ENCODE measurements at regions not wholly inside any gene's neighbourhood (a gene's known extent, or its start where the extent isn't known, plus 50 kb on each side); places are given as distances from the start of the nearest gene placed in this dataset.

DNA sequence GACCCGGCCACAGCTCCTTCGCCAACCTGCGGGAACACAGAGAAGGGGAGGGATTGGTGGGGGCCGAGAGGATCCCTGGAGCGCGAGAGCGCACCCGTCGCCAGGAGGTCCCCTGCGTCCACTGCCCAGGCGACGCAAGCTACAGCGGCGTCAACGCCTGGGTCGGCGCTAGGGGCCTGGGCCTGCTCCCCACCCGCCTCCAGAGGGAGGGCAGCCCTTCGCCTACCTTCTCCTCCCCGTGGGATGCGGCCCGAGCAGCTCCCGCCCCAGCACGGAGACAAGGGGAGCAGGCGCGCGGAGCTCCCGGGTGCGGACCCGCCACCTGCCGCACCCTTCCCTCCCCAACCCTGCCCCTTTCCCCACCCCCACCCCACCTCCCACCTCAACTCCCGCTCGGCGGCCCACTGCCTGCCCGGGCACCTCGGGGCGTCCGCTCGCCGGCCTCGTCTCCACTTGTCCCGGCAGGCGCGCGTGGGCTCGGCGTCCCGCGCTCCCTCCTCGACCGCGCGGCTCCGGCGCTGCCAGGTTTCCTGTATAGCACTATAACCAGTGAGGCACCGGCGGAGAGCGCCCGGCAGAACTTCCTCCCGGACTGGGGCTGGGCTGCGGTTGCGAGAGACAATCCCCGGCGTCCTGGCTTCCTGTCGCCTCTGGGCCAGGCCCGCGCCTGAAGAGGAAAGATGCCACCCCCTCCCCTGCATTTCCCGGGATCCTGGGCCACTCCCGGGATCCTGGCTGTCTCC is 119.1 kb upstream of the SMURF2 start:
- H3K4me3 ChIP-seq (ENCODE audit: low read depth, low read length) = peak overlapping the region; percentile 29
- H3K36me3 ChIP-seq (ENCODE audit: control insufficient read depth in 2 of 2, insufficient read depth in 1 of 2, low read length in 2 of 2) = peaks cover 0 to 26% of the 10 kb centered on the region in 2 experiments; a peak in 2 of 3 replicates
- H3K9me3 ChIP-seq (ENCODE audit: control insufficient read depth, insufficient read depth, low read depth, low read length) = no peaks in the 10 kb centered on the region
- ChIA-PET CTCF (no interaction called here), POLR2A (no interaction called here)
- no peaks in the 10 kb centered on the region for H3K4me1 ChIP-seq (ENCODE audit: control insufficient read depth, insufficient read depth, low read length)
- TF ChIP-seq ZNF560 (tag by site-specific recombination; IDR thresholded peaks at IDR 0.05; ENCODE audit: borderline replicate concordance) (no peak), GLI2 (tag by site-specific recombination; IDR thresholded peaks at IDR 0.05; ENCODE audit: borderline replicate concordance, low read depth) (no peak), ZFHX2 (tag by site-specific recombination; conservative IDR thresholded peaks at IDR 0.05) (peak; percentile 66), ZFP37 (tag by site-specific recombination; IDR thresholded peaks at IDR 0.05) (no peak), ZNF701 (tag by site-specific recombination; IDR thresholded peaks at IDR 0.05) (no peak), EGR2 (tag by site-specific recombination; IDR thresholded peaks at IDR 0.05; ENCODE audit: low read depth) (peak; percentile 44; the same call in 1 of the 2 replicates), ZNF146 (tag by site-specific recombination; IDR thresholded peaks at IDR 0.05) (no peak), GLIS1 (tag by site-specific recombination; IDR thresholded peaks at IDR 0.05) (0 out of 2 replicates have a peak, but pooled peaks have one; percentile 7), ZNF335 (tag by site-specific recombination; conservative IDR thresholded peaks at IDR 0.05) (peak; percentile 10; the same call in 1 of the 2 replicates), IKZF3 (tag by site-specific recombination; IDR thresholded peaks at IDR 0.05) (peak; percentile 36; the same call in 1 of the 2 replicates), KLF10 (tag by site-specific recombination; IDR thresholded peaks at IDR 0.05) (no peak), PATZ1 (tag by site-specific recombination; IDR thresholded peaks at IDR 0.05) (0 out of 2 replicates have a peak, but pooled peaks have one; percentile 0), ZBTB8A (tag by site-specific recombination; IDR thresholded peaks at IDR 0.05) (no peak), ZBTB26 (tag by site-specific recombination; optimal IDR thresholded peaks at IDR 0.05) (peak; percentile 50), ZNF169 (tag by site-specific recombination; IDR thresholded peaks at IDR 0.05) (no peak), ZNF621 (tag by site-specific recombination; IDR thresholded peaks at IDR 0.05) (no peak), PRDM2 (tag by site-specific recombination; IDR thresholded peaks at IDR 0.05; ENCODE audit: borderline replicate concordance) (no peak), ZNF324 (tag by site-specific recombination; IDR thresholded peaks at IDR 0.05) (no peak), ZNF785 (tag by site-specific recombination; IDR thresholded peaks at IDR 0.05) (no peak), ZNF398 (tag by site-specific recombination; IDR thresholded peaks at IDR 0.05) (peak; percentile 90), ZNF121 (tag by site-specific recombination; IDR thresholded peaks at IDR 0.05) (no peak), ZIC2 (tag by site-specific recombination; IDR thresholded peaks at IDR 0.05) (no peak)
- no peak overlapping the region for H3K27ac ChIP-seq (ENCODE audit: extremely low read depth, low read depth, low read length)
